ENCODE measurements at regions not wholly inside any gene's neighbourhood (a gene's known extent, or its start where the extent isn't known, plus 50 kb on each side); places are given as distances from the start of the nearest gene placed in this dataset.
"Not testable (repeated sequence)": the region's sequence is repeated elsewhere in the genome, so short reads cannot be mapped to it uniquely, and the experiment has no call there.

DNA sequence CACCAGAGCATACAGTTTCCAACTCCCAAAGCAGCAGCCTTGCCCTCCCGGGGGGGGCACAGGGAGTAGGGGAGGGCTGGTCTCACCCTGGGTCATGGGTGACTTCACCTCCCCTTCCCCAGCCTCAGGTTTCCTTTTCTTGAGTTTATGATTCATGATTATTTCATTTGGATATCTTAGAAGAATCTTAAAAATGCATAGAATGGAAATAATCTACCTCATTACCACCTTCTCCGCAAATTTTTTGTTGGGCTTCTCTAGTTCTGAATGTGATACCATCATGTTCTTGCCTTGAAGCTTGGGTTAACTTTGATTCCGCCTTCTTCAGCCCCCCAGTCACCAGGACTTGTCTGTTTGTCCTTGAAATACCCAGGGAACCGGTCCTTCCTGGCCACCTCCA lies 148.8 kb upstream of the ROPN1 start:
- no peak for DNase-seq

DNA sequence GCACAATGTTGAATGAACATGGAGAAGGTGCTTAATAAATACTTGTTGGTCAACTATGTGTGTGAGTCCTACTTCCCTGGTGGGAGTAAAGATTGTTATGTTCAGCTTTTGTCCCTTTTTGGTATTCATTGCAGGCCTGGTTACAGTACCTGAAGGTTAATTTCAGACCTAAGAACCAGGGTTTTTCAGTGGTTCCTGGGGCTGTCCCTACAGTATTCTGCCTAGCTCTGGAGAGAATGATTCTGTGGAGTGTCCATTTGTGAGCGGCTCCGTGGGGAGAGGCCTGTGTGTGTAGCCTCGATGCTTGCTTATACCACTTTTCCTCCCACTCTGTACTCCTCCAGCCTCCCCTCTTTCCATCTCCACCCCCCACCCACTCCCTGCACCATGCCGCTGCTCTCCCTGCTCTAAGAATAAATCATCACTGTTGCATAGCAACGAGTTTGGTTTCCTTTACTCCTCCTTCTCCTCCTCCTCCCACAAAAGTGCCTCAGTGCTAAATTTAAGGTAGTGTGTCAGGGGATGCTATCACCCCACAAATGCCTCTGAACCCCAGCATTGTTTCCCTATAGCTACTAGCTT lies 150.6 kb upstream of the ROPN1 start:
- DNase-seq = no peak

DNA sequence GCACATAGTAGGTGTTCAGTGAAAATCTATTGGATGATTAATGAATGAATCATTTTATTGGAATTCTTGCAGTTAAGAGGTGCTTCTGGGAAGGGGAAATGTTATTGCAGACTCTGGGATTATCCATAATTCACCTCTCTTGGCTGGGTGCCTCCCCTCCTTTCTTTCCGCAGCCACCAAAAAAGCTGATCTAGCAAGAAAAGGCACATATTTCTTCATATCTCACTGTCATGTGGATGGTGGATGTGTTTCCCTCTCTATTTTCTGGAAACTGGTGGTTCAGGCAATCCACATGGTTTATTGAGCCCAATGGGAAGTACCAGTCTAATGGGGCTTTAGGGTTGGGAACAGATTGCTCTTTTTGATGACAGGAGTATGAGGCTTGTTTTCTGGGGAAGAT lies 151.1 kb upstream of the ROPN1 start:
- no peak for DNase-seq

GRCh38 chr3:124144035-124144814 lies 152.3 kb upstream of the ROPN1 start:
- no peak for DNase-seq

- DNase-seq = no peak
These were observed 155.5 kb upstream of the ROPN1 start for GRCh38 chr3:124147429-124147828.

GRCh38 chr3:124147946-124148345 lies 156.0 kb upstream of the ROPN1 start:
- DNase-seq = no peak

DNA sequence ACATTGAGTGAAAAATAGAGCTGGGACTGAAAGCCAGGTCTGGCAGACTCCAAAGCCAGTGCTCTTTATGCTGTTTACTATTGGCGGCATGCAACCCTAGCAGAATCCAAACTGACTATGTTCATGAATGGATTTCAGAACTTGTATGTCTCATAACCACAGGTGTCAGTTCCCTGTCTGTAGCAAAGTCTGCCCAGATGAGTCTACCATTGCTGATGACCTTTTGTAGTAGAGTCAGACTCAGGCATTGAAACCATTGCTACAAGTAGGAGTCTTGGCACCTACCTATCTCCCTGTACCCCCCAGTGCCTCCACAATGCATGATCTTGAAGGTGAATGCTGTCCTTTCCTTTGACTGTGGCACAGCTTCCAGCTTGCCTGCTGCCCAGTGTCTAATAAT lies 157.2 kb upstream of the ROPN1 start:
- DNase-seq = no peak

GRCh38 chr3:124149771-124150170 lies 157.8 kb upstream of the ROPN1 start:
- no peak for DNase-seq

- not testable (repeated sequence) for DNase-seq
These were observed 161.0 kb upstream of the ROPN1 start for GRCh38 chr3:124152891-124153290.

DNA sequence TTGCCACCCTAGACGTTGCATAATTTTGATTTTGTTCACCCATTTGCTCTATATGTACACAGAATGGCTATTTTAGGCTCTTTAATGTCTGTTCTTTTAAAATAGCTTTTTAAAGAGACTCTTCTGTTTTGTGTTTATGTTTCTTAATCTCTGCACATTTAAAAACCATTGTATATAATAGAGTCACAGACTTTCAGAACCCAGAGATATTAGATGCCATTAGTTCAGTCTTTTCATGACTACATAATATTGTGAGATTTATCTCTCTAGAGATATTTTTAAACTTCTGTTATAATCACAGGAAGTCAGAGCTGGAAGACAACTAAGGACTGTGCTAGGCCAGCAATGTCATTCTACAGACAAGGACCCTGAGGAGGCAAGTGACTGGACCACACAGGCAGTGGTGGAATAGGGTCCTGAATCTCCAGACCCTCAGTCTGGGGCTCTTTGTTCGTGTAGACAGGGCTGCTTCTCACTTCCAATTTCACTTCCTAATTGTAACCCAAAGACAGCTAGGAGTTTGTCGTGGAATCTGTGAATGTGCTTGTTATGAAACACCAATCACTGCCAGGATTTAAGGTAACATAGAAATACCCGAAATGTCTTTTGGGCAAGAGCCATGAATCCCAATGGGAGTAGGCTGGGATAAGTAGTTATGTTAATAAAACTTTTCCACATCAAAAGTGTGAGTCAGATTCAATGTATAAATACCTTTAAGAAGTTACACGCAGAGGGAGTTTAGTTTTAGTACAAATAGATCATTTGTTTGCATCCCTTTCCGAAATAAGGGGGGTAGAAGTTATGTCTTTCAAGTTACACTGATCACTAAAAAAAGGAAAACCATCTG lies 165.2 kb upstream of the ROPN1 start:
- DNase-seq = no peak

- DNase-seq = no peak
These were observed 165.8 kb upstream of the ROPN1 start for GRCh38 chr3:124157748-124158147.

DNA sequence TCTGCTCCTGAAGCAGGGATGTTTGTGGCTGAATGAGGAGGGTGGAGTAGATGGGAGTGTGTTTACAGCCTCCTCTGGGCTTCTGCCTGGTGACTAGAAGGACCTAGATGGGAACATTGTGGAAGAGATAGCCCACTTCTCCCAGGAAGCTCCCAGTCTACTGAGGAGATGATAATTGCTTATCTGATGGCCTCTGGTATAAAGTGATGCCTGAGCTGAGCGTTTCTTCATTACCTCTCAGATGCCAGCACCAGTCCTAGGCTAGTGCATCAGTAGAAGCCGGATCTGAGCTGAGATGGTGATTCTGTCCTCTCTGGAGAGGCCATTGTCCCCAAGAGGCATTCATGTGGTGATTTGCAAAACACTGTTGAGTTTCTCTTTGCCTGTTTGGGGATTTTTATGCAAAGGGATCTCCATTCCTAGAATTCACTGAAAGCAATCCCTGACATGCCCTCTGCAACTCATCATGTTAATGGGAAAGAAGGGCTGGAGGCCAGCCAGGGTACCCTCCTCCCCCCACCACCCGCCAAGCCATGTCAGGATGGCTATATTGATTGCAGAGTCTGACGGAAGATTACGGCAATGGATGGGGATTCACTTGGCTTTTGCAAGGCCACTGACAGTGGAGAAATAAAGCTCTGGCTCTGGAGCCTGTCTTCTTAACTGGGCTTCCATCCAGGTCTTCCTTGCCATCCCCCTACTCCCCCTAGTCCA lies 166.4 kb upstream of the ROPN1 start:
- DNase-seq = no peak

DNA sequence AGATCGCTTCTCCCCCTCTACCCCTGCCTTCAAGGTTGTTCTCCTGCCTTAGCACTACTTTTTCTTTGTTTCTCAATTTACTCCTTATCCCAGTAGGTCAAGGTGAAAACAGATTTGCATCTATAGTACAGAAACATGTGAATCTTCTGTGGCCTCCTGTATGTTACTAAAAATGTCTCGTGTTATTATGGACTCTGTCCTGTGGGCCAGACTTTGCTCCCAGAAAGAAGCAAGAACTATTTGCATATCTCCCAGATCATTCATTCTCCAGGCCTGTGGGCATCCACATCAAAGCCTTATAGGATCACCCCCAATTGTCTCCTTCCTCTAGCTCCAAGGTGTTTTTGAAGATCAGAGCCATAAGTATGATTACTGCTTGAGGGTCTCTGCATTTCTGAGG lies 169.5 kb upstream of the ROPN1 start:
- DNase-seq = no peak

DNA sequence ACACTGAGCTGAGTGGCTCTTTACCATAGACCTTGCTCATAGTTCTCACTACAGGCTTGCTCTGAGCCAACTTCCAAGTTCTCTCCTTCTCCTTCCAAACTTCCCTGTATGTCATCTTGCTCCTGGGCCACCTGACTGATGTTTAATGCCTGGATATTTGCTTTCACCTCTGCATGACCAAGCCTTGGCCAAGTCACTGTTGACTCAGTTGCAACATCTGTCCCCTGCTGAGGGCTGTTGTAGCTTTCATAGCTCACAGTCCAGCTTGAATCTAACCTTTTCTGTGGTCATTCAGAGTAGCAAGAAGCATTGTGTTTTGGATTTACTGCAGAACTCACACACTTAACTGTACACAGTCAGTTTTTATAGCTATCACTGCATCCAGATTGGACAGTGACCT lies 171.8 kb upstream of the ROPN1 start:
- DNase-seq = no peak

- DNase-seq = no peak
These were observed 176.3 kb upstream of the ROPN1 start for GRCh38 chr3:124168271-124168670.

- DNase-seq = no peak
These were observed 180.4 kb upstream of the ROPN1 start for GRCh38 chr3:124172283-124172682.

DNA sequence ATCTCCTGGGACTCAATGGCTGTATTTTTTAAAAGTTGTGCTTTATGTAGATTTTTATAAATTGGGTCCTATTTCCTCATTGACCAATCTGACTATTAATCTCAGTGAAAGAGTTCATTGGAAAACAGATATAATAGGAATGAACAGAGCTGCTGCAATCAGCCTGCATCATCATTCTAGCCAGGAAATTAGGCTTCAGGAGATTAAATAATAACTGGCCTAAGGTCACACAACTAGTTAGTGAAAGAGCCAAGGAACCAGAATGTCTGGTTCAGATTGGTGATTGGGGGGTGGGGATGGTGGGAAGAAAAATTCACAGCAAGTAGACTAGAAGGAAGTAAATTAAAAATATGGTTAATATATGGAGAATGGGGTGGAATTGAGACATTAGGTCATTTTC lies 180.9 kb upstream of the ROPN1 start:
- DNase-seq = no peak

DNA sequence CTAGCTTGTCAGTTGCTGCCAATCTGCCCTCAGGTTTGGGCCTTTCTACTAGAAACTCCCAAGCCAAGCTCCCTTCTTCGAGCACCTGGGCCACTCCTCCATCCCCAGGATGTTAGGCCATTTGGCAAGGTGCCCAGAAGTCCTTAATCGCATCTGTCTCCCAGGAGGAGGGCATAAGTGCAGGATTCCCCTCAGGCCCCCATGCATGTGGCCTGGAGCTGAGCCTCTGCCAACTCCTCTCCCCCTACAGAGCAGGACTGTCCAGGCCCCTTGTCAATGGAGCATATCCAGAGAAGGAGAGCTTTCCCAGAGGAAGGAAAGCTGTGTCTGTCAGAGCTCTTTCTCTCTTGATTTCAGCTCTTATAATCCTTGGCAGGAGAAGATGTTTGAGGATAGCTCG lies 182.6 kb upstream of the ROPN1 start:
- DNase-seq = no peak

DNA sequence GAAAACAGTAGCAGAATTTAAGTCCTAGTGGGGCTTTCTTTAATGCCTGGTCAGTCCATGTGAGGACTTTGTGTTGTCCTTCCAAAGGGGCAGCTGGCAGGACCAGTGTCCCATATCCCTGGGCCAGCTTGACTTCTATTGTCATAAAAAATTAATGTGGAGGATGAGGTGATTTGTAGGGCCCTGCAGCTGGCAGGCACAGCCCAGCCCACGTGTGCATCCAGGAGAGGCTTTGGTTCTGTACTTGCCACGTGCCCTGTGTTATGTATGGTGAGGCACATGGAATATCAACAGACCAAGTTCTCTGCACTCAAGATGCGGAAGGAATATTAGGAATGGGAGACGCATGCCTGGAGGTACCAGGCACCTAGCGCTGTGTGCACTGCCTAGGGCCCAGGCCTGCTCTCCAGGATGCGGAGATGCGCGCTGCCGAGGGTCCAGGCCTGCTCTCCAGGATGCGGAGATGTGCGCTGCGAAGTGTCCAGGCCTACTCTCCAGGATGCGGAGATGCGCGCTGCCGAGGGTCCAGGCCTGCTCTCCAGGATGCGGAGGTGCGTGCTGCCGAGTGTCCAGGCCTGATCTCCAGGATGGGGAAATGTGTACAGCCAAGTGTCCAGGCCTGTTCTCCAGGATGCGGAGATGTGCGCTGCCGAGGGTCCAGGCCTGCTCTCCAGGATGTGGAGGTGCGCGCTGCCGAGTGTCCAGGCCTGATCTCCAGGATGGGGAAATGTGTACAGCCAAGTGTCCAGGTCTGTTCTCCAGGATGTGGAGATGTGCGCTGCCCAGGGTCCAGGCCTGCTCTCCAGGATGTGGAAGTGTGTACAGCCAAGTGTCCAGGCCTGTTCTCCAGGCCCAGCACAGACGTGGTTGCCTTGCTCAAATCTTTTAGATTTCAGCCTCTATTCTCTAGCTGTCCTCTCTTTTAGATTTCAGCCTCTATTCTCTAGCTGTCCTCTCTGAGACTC lies 183.3 kb upstream of the ROPN1 start:
- no peak for DNase-seq

GRCh38 chr3:124177071-124177470 lies 185.1 kb upstream of the ROPN1 start:
- no peak for DNase-seq

- no peak for DNase-seq
These were observed 186.6 kb upstream of the ROPN1 start for GRCh38 chr3:124178531-124178930.

DNA sequence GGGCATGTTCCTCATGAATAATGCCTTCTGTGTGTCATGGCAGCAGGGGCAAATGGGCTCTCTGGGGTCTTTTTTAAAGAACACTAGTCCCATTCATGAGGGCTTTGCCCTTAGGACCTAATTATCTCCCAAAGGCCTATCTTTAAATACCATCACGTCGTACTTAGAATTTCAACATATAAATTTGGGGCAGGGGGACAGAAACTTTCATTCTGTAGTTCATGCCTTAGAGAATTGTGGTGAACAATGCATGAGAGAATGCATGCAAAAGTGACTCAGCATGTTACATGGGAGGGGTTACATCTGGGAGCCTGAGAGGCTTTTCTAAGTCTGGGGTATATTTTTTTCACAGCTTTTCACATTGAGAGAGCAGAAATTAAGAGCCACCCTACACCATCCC lies 208.5 kb upstream of the ROPN1 start:
- DNase-seq = no peak

All from inflammatory macrophage (primary cell).